MCF 10A (cell line): ENCODE measurements at regions not wholly inside any gene's neighbourhood (a gene's known extent, or its start where the extent isn't known, plus 50 kb on each side); places are given as distances from the start of the nearest gene placed in this dataset.
"Not testable (repeated sequence)": the region's sequence is repeated elsewhere in the genome, so short reads cannot be mapped to it uniquely, and the experiment has no call there.

Experiments used
- BruUV-seq: library from RNA; stranded (reverse); fragments of 400-500 nt; replicated peaks from 2 replicates; lab custom pipeline; 2021; lab: Mats Ljungman, UMichigan
- CTCF ChIA-PET: fragments of 300-600 bp; sonication (Branson Sonifier 250); formaldehyde crosslinking; extraction: SDS; loops from one replicate; lab custom pipeline; 2021; ENCODE audit warnings: antibody characterized with exemption, inconsistent platforms; lab: Yijun Ruan, JAX
- POLR2A ChIA-PET: fragments of 300-600, 350-650 bp; sonication (Branson Sonifier 250); formaldehyde crosslinking; extraction: SDS; loops from one replicate; lab custom pipeline; 2020; ENCODE audit warnings: antibody characterized with exemption, inconsistent platforms; lab: Yijun Ruan, JAX
- DNase-seq: peaks from one replicate; pipeline ENCODE4 v3.0.0-alpha.2; 2018; ENCODE audit not compliant: unreplicated experiment
- H3K27ac Mint-ChIP-seq: one replicate; pipeline ENCODE4 v1.8.0; 2022; ENCODE audit warnings: mild to moderate bottlenecking, low read depth, mixed read lengths; ENCODE audit not compliant: unreplicated experiment
- H3K27me3 Mint-ChIP-seq: one replicate; pipeline ENCODE4 v1.8.0; 2022; ENCODE audit warnings: mixed read lengths; ENCODE audit not compliant: insufficient read depth, unreplicated experiment
- H3K36me3 Mint-ChIP-seq: one replicate; pipeline ENCODE4 v1.8.0; 2022; ENCODE audit warnings: mild to moderate bottlenecking, moderate library complexity, mixed read lengths; ENCODE audit not compliant: insufficient read depth, unreplicated experiment
- H3K4me1 Mint-ChIP-seq: one replicate; pipeline ENCODE4 v1.8.0; 2022; ENCODE audit warnings: mixed read lengths; ENCODE audit not compliant: insufficient read depth, unreplicated experiment
- H3K4me3 Mint-ChIP-seq: one replicate; pipeline ENCODE4 v1.8.0; 2022; ENCODE audit warnings: mild to moderate bottlenecking, moderate library complexity, mixed read lengths; ENCODE audit not compliant: unreplicated experiment
- H3K9me3 Mint-ChIP-seq: one replicate; pipeline ENCODE4 v1.8.0; 2022; ENCODE audit warnings: mixed read lengths; ENCODE audit not compliant: unreplicated experiment
- intact Hi-C: fragments of 100-400 bp; cut with micrococcal nuclease; formaldehyde crosslinking; loops from 2 replicates; pipeline ENCODE4 v1.14.1; 2022
- TF ChIP-seq, protein P1 (sequence below): fragments of 200-600 bp; IDR thresholded peaks from one replicate; pipeline ENCODE4 v1.8.0; 2022; ENCODE audit warnings: antibody characterized with exemption, mild to moderate bottlenecking; ENCODE audit not compliant: unreplicated experiment

- no peaks in the 10 kb centered on the region for H3K9me3 Mint-ChIP-seq
- TF ChIP-seq, protein P1, sequence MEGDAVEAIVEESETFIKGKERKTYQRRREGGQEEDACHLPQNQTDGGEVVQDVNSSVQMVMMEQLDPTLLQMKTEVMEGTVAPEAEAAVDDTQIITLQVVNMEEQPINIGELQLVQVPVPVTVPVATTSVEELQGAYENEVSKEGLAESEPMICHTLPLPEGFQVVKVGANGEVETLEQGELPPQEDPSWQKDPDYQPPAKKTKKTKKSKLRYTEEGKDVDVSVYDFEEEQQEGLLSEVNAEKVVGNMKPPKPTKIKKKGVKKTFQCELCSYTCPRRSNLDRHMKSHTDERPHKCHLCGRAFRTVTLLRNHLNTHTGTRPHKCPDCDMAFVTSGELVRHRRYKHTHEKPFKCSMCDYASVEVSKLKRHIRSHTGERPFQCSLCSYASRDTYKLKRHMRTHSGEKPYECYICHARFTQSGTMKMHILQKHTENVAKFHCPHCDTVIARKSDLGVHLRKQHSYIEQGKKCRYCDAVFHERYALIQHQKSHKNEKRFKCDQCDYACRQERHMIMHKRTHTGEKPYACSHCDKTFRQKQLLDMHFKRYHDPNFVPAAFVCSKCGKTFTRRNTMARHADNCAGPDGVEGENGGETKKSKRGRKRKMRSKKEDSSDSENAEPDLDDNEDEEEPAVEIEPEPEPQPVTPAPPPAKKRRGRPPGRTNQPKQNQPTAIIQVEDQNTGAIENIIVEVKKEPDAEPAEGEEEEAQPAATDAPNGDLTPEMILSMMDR = no peak
- H3K4me3 Mint-ChIP-seq = no peak overlapping the region
- POLR2A ChIA-PET = interaction anchor here (0.5 kb wide), 1 partner anchor 8 kb away, joined by 3 read pairs; no protein-coding TSS in a partner anchor
- H3K27ac Mint-ChIP-seq = no peak overlapping the region
- H3K36me3 Mint-ChIP-seq = no peaks in the 10 kb centered on the region
- intact Hi-C loops = no loop called here
- H3K4me1 Mint-ChIP-seq = no peaks in the 10 kb centered on the region
- H3K27me3 Mint-ChIP-seq = no peaks in the 10 kb centered on the region
- DNase-seq = no peak
- CTCF ChIA-PET = no interaction called here
- BruUV-seq = no TSS peak
Measured at GRCh38 chr2:35496022-35496421, 859.6 kb upstream of the CRIM1 start.

GRCh38 chr2:35495182-35495581 is 860.4 kb upstream of the CRIM1 start:
- CTCF ChIA-PET = no interaction called here
- no peaks in the 10 kb centered on the region for H3K36me3 Mint-ChIP-seq
- no peaks in the 10 kb centered on the region for H3K27me3 Mint-ChIP-seq
- POLR2A ChIA-PET = interaction anchor here (0.5 kb wide), 1 partner anchor 9 kb away, joined by 3 read pairs; no protein-coding TSS in a partner anchor
- H3K4me1 Mint-ChIP-seq = no peaks in the 10 kb centered on the region
- TF ChIP-seq, protein P1 = no peak
- no peak for DNase-seq
- intact Hi-C loops = no loop called here
- no peak overlapping the region for H3K27ac Mint-ChIP-seq
- H3K9me3 Mint-ChIP-seq = no peaks in the 10 kb centered on the region
- no TSS peak for BruUV-seq
- no peak overlapping the region for H3K4me3 Mint-ChIP-seq

GRCh38 chr2:35478121-35478520 is 877.5 kb upstream of the CRIM1 start:
- CTCF ChIA-PET, H3K4me1 Mint-ChIP-seq, DNase-seq, POLR2A ChIA-PET, BruUV-seq, H3K27ac Mint-ChIP-seq, intact Hi-C loops, H3K36me3 Mint-ChIP-seq, H3K4me3 Mint-ChIP-seq: not testable (repeated sequence)
- Mint-ChIP-seq H3K27me3 (peaks cover 41% of the 10 kb centered on the region), H3K9me3 (peaks cover 10% of the 10 kb centered on the region)

- Mint-ChIP-seq H3K27ac (no peak overlapping the region), H3K9me3 (no peaks in the 10 kb centered on the region), H3K4me1 (no peaks in the 10 kb centered on the region), H3K4me3 (no peak overlapping the region), H3K27me3 (peaks cover 24% of the 10 kb centered on the region), H3K36me3 (no peaks in the 10 kb centered on the region)
- TF ChIP-seq, protein P1 = no peak
- no TSS peak for BruUV-seq
- ChIA-PET CTCF (no interaction called here), POLR2A (no interaction called here)
- DNase-seq = no peak
- intact Hi-C loops = no loop called here
Measured at GRCh38 chr2:35468245-35468644, 887.3 kb upstream of the CRIM1 start.
